NCI-H1048 (cell line): ENCODE measurements at regions not wholly inside any gene's neighbourhood (a gene's known extent, or its start where the extent isn't known, plus 50 kb on each side); places are given as distances from the start of the nearest gene placed in this dataset.
A peak's percentile ranks its signal among the peaks of the same experiment; 100 is the strongest.

Experiments used
- DNase-seq: peaks from one replicate; lab custom pipeline; 2025; lab: John Stamatoyannopoulos, UW

DNA sequence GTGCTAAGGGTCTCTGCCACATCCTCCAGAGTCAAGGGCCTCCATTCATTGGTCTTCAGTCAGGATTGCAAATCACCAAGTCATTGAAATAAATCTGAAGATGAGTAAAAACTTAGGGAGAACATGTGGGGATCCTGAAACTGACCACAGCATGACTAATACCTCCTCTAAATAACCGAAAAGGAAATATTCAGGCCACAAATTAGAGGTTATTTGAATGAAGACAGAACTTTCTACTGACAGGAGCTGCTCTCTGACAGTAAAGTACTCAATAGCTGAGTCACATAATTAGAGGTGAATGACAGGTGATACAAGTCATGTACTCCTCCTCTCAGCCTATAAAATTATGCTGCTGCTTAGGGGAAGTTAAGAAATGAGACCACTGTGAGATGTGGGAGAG lies 240.2 kb upstream of the F9 start:
- no peak for DNase-seq

DNA sequence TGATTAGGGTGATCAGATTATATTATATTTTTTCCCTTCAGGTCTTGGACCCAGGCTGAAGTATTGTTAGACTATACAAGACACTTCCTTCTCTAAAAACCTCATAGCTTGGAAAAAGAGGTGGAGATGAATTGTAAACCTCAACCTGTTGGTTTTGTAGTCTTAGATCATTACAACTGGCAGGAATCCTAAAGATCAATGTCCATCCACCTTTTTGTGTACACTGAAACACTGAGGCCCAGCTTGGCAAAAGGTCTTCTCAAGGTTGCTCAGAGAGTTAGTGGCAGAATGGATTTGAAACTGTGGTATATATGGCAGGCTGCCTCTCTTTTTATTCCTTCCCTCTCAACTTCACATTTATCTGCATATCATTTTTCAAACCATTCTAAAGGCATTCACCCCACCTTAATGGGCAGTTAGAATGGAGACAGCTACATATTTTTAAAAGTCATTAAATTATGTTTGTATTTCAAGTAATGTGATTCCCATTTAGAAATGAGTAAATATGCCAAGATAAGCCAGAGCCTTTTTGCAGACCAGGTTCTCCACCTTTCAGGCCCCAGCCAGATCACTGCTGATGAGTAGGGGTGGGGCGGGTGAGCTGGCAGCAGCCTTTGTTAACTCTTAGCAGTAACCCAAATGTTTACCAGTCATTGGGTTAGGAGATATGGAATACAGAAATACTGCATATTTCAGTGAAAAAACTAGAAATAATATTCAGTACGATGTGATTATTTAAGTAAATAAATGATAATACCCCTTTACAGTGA lies 243.2 kb upstream of the F9 start:
- DNase-seq: no peak

DNA sequence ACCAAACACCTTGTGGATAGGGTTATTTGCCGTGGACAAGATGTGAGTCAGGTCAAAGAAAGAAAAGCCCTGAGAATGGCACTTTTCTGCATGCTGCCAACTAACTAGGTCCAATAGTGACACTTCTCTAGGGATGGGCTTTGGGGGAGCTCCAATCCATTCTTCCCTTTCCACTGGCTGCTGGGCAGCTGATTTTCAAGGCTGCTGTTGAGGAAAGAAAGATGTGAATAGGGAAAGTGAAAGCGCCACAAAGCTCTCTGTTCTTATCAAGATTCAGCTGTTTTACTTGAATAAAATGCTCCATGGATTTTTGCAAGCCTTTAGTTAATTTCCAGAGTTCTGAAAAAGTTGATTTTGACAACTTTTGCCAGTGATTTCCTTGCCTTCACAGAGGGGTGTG lies 244.2 kb upstream of the F9 start:
- DNase-seq: no peak

DNA sequence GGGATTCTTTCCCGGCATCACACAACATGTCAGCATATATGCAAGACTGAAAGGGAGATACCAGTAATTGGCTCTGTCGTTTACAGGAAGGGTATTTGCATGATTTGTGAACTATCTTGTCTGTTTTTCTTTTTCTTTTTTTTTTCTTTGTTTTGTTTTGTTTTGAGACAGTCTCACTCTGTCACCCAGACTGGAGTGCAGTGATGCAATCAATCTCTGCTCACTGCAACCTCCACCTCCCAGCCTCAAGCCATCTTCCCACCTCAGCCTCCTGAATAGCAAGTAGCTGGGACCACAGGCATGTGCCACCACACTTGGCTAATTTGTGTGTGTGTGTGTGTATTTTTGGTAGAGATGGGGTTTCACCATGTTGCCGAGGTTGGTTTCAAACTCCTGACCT lies 262.7 kb upstream of the F9 start:
- no peak for DNase-seq

DNA sequence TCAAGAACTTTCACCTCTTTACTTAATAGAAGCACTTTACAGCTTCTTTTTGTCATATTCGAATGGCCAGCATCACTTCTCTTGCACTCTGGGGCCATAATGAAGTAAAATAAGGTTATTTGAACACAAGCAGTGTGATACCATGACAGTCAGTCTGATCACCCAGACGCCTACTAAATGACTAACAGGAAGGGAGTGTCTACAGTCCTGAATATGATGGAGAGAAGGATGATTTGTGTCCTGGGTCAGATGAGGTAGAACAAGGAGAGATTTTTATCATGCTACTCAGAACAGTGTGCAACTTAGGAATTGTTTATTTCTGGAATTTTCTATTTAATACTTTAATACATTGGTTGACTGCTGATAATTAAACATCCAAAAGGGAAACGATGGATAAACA lies 284.2 kb upstream of the F9 start:
- DNase-seq: no peak

DNA sequence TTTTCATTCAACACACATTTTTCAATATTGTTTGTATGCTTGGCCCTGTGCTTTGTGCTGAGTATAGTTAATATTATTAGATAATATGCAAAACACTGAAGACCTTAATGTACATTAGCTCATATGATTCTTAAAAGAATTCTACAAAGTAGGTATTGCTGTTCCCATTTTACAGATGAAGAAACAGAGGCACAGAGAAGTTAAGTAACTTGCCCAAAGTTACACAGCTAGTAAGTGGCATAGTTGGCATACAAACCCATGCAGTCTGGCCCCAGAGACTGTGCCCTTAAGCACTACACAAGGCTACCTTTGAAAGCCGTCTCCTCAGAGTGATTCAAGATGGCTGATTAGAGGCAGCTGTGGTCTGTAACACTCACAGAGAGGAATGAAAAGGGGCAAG lies 293.4 kb upstream of the F9 start:
- no peak for DNase-seq

DNA sequence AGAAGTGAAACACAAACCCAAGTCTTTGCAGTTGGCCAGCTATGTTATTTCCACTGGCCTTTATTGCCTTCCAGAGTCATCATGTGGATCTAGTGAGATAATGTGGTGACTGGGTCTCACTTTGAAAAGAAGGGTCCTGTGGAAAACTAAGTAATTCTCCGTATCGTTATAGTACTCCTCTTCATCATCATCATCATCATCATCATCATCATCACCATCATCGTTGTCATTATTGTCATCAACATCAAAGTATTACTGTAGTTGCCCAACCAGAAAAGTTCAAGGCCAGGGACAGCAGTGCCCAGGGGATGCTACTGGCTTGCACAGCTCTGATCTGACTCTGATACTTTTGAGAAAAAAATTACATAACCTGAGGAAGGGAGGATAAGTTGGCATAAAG lies 295.6 kb upstream of the F9 start:
- DNase-seq: no peak

DNA sequence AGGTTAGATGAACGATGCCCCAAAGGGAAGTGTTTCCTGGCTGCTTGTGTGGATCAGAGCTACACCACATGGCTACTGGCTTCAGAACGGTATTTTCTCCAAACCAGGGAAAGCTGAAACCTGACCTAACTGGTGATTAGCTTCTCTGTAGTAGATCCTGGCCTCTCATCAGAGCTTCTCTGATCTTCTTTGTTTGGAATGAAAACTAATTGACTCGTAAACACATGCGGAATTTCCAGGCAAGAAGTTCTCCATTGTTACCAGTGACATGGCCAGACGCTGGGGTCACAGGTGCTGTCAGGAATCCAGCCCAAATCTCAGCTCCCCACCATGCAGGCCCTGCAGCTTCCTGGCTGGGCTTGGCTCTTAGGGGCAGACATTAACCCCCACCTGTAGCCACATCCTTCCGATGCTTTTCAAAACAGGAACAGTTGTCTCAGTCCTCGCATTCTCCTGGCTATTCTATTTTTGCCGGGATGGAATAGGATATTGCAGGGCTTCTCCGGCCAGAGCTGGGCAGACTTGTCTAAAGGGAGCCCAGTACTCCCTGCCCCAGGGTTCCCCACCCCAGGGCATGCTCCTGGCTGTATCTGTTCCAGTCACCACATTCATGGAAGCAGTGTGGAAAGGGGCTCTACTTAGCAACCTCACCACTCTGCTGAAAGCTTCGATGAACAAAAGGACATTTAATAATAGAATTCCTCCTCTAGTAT lies 305.4 kb upstream of the F9 start:
- no peak for DNase-seq

DNA sequence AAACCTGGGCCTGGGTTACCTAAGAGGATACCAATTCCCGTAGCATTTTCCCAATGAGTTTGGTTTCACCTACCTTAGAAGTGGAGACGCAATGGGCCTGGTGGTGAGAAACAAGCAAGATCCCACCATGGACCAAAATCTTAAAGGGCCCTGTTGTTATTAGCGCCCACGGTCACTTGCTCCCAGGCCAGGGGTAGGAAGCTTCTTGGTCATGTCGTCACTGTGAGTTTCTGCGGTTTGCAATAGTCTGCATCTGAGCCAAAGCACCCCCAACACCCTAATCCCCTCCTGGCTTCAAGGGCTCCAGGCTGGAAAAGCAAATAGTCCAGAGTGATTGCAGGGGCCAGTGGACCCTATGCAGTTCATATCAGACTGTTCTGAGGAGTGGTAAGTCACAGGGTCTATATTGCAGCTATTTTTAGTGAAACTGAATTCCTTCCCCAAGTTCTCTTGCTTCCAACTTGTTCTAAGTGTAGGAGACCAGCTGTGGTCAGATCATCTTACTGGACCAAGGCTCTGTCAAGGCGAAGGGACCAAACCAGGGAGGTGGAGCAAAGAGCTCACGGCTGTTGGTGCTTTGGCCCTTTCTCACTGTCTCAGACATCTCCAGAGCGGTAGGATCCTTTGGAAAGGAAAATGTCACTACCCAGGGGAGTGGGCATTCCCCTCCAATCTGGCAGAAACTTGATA lies 307.9 kb upstream of the F9 start:
- no peak for DNase-seq

DNA sequence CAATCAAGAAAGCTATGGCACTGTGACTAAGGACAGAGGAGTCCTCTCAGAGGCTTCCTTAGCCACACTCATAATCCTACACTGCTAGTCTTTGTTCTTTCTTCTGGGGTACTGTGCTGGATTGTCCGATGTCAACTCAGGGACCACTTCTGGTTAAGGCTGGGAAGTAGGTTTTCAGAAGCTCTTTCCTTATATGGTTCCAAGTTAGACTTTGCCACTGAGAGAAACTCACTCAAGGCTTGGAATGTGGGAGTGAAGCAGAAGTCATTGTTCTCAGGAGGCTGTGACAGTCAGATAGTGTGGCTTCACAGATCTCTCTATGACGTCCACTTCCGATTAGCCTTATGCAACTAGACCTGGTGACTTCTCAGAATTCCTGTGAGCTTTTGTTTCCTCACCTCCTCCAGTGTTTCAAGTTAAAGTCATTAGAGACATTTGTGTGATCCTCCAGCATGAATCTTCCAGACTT lies 317.3 kb upstream of the F9 start:
- no peak for DNase-seq

DNA sequence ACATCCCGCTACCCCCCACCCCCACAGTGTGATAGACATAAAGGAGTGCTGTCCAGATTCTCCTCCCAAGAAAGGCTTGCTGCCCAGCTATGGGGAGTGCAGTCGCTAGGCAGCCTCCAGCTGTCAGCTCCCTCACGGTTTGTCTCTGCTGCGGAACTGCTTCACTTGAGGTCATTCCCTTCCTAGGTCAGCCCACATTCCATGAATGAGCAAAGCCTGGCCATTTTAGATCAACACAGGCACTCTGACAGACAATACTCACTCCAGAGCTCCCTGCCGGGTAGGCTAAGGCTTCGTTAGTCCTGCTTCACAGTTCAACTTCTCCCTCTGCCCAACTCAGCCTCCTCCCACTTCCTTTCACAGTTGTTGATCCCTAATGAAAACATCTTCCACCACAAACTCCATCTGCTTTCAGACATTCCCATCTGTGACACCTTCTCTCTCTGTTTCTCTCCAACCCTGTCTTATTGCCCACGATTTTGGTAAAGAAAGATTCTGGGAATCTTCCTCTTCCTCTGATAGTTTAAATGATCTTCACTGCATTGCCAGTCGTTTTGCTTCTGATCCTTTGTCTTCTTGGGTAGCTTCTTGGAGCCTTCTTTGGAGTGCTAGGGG lies 318.9 kb upstream of the F9 start:
- no peak for DNase-seq

DNA sequence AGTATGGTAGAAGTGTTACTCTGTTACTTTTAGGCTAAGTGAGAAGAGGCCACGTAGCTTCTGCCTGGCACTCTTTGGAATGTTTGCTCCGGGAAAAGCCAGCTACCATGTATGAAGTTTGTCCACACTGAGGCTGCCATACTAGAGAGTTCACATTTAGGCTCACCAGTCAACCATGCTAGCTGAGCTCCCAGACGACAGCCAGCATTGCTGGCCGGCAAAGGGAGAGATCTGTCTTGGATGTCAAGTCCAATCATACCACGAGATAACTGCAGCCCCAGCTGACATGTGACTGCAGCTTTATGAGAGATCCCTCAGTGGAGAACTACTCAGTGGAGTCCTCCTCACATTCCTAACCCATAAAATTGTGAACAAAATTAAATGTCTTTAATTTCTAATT lies 321.2 kb upstream of the F9 start:
- DNase-seq: no peak

DNA sequence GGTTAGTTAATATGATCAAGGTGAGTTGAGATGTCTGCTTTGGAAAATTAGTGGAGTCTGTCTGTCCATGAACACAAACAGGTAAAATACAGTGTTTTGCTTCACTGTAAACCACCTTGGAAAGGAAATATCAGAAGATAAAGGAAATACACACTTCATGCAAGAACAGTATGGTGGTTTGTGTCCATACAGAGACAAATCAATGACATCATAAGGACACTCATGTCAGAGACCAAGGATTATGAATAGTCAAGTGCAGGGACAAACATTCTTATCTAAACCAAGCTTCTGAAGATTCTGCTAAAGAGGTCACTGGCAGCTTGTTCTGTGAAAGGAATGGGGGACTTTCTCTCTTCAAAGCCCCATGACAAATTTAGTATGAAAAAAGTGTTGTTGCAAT lies 322.9 kb upstream of the F9 start:
- no peak for DNase-seq

DNA sequence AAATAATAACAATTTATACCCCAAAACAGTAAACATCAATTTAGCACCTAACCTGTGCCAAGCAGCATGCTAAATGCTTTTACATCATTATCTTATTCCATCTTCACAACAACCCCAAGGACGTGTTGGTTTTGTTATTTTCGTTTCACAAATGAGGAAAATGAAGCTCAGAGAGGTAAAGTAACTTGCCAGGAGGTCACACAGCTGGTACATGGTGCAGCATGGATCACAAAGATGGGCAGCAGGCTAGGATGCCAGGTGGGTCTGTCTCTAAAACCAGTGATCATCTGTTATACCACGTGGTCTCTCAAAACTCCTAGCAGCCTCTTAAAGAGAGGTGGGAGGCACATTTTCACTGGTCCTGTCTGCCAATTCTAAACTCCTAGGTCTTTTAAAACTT lies 323.6 kb upstream of the F9 start:
- no peak for DNase-seq

DNA sequence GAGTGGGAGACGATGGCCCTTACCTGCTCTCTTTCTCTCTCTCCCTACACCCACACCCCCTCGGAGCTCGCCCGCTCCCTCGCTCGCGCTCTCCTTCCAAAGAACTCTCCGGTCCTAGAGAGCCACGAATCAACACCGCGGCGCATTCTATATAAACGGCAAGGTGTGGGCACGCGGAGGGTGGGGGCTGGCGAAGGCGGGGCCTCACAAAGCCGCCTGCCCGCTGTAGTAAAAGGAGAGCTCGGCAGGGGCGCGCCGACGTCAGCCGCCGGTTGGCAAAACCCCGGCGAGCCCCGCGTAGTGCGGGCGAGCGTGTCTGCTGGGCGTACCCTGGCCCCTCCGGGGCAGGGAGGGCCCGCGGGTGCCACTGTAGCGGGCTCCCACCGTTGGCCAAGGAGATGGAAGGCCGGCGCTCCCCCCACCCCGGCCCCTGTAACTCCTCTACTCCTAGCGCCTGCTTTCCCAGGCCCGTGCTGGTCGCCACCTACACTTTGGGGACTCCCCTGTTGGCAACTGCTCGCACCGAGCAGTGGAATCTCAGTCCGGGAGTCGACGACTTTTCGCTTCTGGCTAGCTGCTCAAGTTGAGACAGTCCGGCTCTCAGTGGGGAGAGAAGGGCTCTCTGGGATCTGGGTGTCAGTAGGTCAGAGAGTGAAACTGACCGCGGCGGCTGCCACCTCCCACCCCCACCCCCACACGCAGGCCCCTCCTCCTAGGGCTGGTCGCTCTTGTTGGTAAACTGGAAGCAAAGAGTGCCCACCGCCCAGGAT lies 325.5 kb upstream of the F9 start:
- DNase-seq: peak; percentile 13

DNA sequence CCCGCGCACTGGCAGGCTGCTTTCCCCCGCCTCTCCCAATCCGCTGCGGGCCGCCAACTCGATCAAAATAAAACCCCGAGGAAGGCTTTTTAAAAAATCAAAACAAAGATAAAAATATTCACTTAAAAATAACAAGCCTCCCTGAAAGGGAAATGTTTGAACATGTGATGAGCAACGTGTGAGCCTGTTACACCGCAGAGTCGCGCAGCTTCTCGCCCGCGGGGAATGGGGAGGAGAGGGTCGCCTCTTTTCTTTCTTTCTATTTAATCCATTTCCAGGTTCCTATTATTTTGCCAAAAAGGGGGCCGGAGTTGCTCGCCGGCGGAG lies 326.0 kb upstream of the F9 start:
- DNase-seq: no peak

DNA sequence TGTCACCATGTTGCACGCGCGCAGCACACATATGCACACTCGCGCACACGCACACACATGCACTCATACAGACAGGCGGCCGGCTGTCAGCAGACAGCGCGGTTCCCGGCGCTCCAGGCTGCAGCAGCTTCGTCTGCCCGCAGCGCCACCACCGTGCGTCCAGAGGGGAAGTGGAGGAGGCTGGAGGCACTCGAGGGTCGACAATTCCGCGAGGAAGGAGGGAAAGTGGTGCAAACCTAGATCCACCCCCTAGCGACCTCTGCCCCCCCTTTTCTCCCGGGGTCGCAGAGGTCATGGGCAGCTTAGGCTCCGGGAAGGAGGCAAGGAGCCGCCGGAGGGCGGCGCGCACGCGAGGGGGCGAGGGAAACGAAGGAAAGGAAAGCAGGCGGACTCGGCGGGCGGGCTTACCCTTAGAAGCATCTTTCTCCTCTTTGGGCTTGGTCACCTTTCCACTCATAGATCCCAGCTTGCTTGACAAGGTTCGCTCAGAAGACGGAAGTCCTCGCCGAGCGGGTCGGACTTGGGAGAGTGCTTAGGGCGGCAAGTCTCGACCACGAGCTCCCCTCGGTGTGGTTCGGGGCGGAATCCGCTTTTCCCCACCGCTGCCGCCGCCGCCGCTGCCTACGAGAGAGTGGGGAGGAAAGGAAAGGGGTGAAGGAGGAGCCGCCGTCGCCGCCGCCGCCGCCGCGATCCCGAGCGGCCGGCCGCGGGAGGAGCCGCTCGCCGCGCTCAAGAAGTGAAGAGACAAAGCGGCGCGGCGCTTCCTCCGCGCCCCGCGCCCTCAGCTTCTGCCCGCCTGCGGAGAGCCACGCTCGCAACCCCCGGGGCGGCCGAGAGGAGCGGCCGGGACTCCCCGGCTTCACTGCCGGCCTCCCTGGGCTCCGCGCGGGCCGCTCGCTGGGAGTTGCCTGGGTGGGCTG lies 326.6 kb upstream of the F9 start:
- no peak for DNase-seq

DNA sequence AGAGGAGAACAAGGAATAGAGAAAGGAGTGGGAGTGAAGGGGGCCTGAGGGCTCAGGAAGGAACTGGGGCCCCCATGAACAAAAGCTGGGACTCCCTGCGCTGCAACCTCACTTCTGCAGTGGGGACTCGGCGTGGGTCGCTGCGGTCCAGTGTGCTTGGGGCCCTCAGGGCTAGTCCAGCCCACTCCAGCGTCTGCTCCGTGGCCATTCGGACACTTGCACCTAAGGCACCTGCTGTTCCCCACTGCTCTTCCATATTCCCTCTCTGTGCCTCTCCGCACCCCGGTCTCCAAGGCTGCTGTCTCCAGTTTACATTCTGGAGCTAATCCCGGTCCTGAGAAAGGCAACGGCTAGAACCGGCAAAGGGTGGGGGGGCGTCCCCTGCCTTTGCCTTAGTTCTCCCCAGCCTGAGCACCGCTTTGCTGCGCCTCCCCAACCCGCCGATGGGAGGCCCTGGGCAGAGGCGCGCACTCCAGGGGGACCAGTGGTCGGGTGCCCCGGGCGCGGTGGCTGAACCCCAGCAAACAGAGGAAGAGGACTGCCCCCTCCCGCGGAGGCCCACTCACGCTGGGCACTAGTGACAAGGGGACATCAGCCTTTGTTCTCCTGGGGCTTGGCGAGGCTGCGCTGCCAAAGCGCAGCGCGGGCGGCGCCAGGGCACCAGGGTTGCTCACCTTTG lies 327.7 kb upstream of the F9 start:
- no peak for DNase-seq

DNA sequence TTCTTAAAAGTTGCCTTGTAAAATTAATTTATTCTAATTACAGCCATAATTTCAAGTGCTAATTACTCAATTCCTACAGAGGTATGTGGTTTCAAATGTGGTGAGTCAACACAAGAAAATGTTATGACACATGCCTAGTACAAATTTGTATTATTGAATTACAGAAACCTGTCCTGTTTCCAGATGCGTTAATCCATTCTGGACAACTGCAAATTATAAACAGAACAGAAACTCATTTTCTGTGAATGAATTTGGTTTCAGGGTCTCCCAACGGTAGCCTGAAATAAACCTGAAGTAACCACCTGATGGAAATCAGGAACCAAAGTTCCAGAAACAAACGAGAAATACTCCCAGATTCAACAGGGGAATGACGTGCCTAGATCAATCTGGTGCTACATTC lies 328.6 kb upstream of the F9 start:
- DNase-seq: no peak

DNA sequence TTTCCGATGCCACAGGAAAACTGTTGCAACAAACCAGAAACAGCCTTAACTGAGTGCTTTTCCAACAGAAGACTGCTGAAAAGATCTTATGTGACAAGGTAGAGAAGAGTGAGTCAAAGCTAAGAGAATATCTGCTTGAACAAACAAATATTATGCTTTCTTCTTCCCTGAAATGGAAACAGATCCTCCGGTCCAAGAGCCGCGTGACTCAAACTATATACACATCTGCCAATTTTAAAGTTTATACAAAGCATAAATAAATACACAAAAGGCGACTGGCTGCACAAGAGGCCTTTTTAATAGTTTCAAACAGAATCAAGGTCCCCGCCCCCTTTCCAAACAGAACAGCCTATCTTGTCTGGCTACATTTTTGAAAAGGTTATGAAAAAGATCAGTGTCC lies 329.7 kb upstream of the F9 start:
- no peak for DNase-seq

DNA sequence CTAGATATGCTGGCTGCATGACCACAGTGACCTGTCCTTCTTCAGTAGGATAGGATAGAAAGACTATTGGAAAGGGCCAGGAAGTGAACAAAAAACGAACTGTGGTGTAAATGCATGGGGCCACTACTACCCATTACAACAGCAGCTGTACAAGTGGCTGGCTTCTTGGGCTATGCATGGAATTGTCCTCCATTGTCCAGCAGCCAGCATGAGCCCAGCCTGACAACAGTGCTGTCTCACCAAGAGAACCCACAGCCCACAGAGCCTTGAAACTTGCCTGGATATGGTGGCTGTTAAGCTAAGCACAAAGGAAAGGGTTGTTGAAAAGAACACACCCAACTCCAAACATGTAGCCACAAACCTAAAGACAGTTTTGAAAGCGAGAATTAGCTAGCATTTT lies 330.2 kb upstream of the F9 start:
- DNase-seq: no peak
